GM23338 (cell line): ENCODE measurements at regions not wholly inside any gene's neighbourhood (a gene's known extent, or its start where the extent isn't known, plus 50 kb on each side); places are given as distances from the start of the nearest gene placed in this dataset.

Source experiments
- CREB1 ChIP-seq: fragments of 250-450 bp; sonication (Bioruptor Pico); IDR thresholded peaks from 2 replicates; pipeline ENCODE4 v1.5.0; 2020; ENCODE audit warnings: low read depth, mild to moderate bottlenecking, moderate library complexity
- CTCF ChIP-seq, 2 experiments: fragments of 200-600 bp in 1 of 2; sonication (generic) in 1 of 2; conservative IDR thresholded peaks; 2 replicates each; pipeline versions ENCODE4 v1.5.1 to v1.6.1; 2016 to 2017; ENCODE audit warnings: antibody characterized with exemption in 2 of 2, low read depth in 2 of 2, mild to moderate bottlenecking in 2 of 2, moderate library complexity in 1 of 2
- ETS1 ChIP-seq: IDR thresholded peaks from 2 replicates; pipeline ENCODE4 v1.6.1; 2016; ENCODE audit warnings: antibody characterized with exemption
- EZH2 ChIP-seq: fragments of 200-600 bp; sonication (generic); IDR thresholded peaks from one replicate; pipeline ENCODE4 v1.8.0; 2017; ENCODE audit warnings: antibody characterized with exemption, mild to moderate bottlenecking, low read depth; ENCODE audit not compliant: unreplicated experiment
- EZH2phosphoT487 ChIP-seq: fragments of 200-600 bp; sonication (generic); IDR thresholded peaks from one replicate; pipeline ENCODE4 v1.8.1; 2018; ENCODE audit warnings: antibody characterized with exemption; ENCODE audit not compliant: unreplicated experiment
- JUNB ChIP-seq: IDR thresholded peaks from one replicate; pipeline ENCODE4 v1.6.1; 2016; ENCODE audit warnings: antibody characterized with exemption; ENCODE audit not compliant: unreplicated experiment
- NANOG ChIP-seq: IDR thresholded peaks from 2 replicates; pipeline ENCODE4 v1.6.1; 2016; ENCODE audit warnings: antibody characterized with exemption, borderline replicate concordance
- POLR2AphosphoS5 ChIP-seq: IDR thresholded peaks from 2 replicates; pipeline ENCODE4 v1.6.1; 2016; ENCODE audit warnings: antibody characterized with exemption, low read depth
- REST ChIP-seq: IDR thresholded peaks from one replicate; pipeline ENCODE4 v1.6.1; 2018; ENCODE audit warnings: antibody characterized with exemption; ENCODE audit not compliant: unreplicated experiment
- STAT1 ChIP-seq: IDR thresholded peaks from one replicate; pipeline ENCODE4 v1.6.1; 2016; ENCODE audit warnings: antibody characterized with exemption; ENCODE audit not compliant: unreplicated experiment
- ZNF114 ChIP-seq: fragments of 250-450 bp; sonication (Bioruptor Pico); IDR thresholded peaks from 2 replicates; pipeline ENCODE4 v1.5.0; 2020; ENCODE audit warnings: mild to moderate bottlenecking, moderate library complexity
- ZNF331 ChIP-seq: fragments of 250-450 bp; sonication (Bioruptor Pico); IDR thresholded peaks from 2 replicates; pipeline ENCODE4 v1.5.0; 2020; ENCODE audit warnings: low read depth, mild to moderate bottlenecking, moderate library complexity
- ZNF462 ChIP-seq: fragments of 250-450 bp; sonication (Bioruptor Pico); IDR thresholded peaks from 2 replicates; pipeline ENCODE4 v1.5.0; 2020; ENCODE audit warnings: mild to moderate bottlenecking, moderate library complexity

- TF ChIP-seq CREB1 (CRISPR knock-in tag) (no peak), CTCF (conservative IDR thresholded peaks at IDR 0.05; ENCODE audit: low read depth in 2 of 2) (no peak), EZH2phosphoT487 (no peak), ZNF331 (no peak), ETS1 (no peak), EZH2 (no peak), REST (no peak), POLR2AphosphoS5 (no peak), ZNF114 (no peak), JUNB (no peak), STAT1 (no peak), NANOG (no peak), ZNF462 (no peak)
These were observed 268.4 kb downstream of the ACTR3B start for GRCh38 chr7:153027904-153028303.
